Cardiac fibroblast (primary cell): ENCODE measurements at regions not wholly inside any gene's neighbourhood (a gene's known extent, or its start where the extent isn't known, plus 50 kb on each side); places are given as distances from the start of the nearest gene placed in this dataset.

ENCODE experiments used
- DNase-seq, 2 donors: peaks; one replicate each; pipeline versions ENCODE4 v3.0.0 to v3.0.0-alpha.2; 2010; ENCODE audit warnings: low read depth in 2 of 2
- H3K4me3 ChIP-seq, 2 donors: replicated peaks in 1 of 2; 1 replicate in 1 of 2; 2 replicates in 1 of 2; pipeline ENCODE4 v1.5.1; 2011; ENCODE audit warnings: low read depth in 2 of 2, low read length in 2 of 2, mild to moderate bottlenecking in 2 of 2, moderate library complexity in 1 of 2
- TF ChIP-seq, protein P1 (sequence below): IDR thresholded peaks from one replicate; pipeline ENCODE4 v1.5.1; 2011; ENCODE audit warnings: low read depth, mild to moderate bottlenecking, low read length, inconsistent platforms

DNA sequence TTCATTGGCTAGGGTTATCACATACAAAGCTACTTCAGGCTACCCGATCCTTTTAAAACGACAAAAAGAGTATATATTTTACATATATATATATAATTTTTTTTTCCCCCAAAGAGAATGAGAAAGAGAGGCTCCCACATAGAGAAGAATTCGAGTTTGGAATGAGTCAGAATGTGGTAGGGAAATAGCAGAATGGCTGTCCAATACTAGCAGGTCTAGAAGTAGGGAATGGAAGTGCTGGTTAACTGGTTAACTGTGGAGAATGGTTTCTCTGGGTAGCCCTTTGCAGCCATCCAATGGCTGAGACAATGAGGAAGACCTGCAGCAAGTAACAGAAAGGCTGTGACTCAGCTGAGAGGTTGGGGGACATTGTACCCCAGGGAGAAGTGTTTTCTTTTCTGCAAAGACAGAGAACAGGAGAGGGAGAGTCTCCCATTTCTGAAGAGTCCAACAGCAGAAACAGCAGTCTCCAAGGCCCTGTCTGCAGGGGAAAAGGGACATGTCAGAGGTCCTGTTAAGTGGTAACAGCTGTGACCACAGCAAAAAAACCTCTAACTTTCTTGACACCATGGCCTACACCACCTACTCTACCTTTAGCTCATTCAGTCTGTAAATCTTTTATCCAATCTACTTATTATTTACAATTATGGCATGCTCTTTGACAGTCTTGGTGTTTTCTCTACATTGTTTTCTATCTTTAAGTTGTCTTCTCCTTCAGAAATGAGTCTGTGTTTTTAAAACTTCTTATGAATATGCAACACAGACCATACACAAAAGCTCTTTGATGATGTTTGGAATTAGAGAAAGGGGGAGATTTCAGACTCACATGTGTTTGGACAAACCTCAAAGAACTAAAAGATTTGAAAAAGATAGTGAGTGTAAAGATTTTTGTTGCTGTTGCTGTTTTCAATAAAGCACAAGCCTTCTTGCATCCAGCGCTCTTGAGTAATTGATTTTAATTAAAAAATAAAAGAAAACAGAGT is 116.1 kb upstream of the SLC7A14 start:
- peak in 1 of 2 donors; percentile 35 for DNase-seq
- TF ChIP-seq, protein P1, sequence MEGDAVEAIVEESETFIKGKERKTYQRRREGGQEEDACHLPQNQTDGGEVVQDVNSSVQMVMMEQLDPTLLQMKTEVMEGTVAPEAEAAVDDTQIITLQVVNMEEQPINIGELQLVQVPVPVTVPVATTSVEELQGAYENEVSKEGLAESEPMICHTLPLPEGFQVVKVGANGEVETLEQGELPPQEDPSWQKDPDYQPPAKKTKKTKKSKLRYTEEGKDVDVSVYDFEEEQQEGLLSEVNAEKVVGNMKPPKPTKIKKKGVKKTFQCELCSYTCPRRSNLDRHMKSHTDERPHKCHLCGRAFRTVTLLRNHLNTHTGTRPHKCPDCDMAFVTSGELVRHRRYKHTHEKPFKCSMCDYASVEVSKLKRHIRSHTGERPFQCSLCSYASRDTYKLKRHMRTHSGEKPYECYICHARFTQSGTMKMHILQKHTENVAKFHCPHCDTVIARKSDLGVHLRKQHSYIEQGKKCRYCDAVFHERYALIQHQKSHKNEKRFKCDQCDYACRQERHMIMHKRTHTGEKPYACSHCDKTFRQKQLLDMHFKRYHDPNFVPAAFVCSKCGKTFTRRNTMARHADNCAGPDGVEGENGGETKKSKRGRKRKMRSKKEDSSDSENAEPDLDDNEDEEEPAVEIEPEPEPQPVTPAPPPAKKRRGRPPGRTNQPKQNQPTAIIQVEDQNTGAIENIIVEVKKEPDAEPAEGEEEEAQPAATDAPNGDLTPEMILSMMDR = no peak
- no peak overlapping the region for H3K4me3 ChIP-seq

- H3K4me3 ChIP-seq = no peak overlapping the region
- TF ChIP-seq, protein P1 = no peak
- no peak for DNase-seq
These were observed 114.2 kb upstream of the SLC7A14 start for GRCh38 chr3:170700054-170700404.

GRCh38 chr3:170699158-170700053 is 113.5 kb upstream of the SLC7A14 start:
- DNase-seq = peak; percentile 33 to 82
- H3K4me3 ChIP-seq = no peak overlapping the region
- TF ChIP-seq, protein P1 = no peak

DNA sequence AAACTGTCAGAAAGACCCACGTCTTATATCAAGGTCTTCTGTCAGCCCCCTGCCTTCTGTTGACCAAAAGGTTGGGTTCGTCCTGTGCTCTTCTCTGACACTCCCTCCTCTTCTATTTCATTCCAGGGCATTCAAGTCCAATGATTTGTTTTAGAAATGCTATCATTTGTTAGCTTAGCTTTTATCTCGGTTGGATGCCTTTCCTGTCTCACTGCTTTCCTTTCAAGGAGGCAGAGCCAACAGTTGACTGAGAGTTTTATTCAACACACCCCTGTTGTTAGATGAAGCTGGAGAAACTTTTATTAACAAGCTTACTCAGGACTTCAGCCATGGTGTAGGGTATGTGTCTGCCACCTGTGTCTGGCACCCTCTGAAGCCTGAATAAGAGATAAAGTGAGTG is 112.0 kb upstream of the SLC7A14 start:
- no peak overlapping the region for H3K4me3 ChIP-seq
- no peak for DNase-seq
- TF ChIP-seq, protein P1 = no peak

- TF ChIP-seq, protein P1 = no peak
- DNase-seq = no peak
- H3K4me3 ChIP-seq = no peak overlapping the region
These were observed 111.3 kb upstream of the SLC7A14 start for GRCh38 chr3:170697131-170697530.

- no peak overlapping the region for H3K4me3 ChIP-seq
- DNase-seq = peak in 1 of 2 donors; percentile 46
- TF ChIP-seq, protein P1 = no peak
These were observed 109.7 kb upstream of the SLC7A14 start for GRCh38 chr3:170695486-170696064.
